Fibroblast of skin of back (primary cell): ENCODE measurements at regions not wholly inside any gene's neighbourhood (a gene's known extent, or its start where the extent isn't known, plus 50 kb on each side); places are given as distances from the start of the nearest gene placed in this dataset.

Experiments used
- DNase-seq: peaks from one replicate; pipeline ENCODE4 v3.0.0-alpha.2; 2013

DNA sequence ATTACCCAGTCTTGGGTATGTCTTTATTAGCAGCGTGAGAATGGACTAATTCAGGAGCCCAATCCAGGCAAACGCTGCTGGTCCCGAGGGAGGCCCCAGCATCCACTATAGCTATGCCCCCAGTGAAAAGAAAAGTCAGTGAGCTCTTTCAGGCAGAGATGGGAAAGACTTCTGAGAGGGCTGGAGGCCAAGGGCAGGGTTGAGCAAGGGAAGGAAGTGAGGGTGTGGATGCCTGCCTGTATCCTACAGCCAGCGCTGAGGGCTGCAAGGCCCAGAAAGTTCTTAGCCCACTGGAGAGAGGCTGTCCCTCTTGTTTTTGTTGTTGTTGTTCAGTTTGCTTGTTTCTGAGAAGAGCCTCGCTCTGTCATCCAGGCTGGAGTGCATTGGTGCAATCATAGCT is 261.6 kb downstream of the ZEB1 start:
- no peak for DNase-seq
